ENCODE measurements at regions not wholly inside any gene's neighbourhood (a gene's known extent, or its start where the extent isn't known, plus 50 kb on each side); places are given as distances from the start of the nearest gene placed in this dataset.

GRCh38 chr12:83763425-83763824, 1076.7 kb downstream of the TMTC2 start:
- Histone ChIP-seq H3K23ac (ENCODE audit: low read depth, low read length) (no peak overlapping the region), H4K5ac (ENCODE audit: low read depth, low read length) (no peak overlapping the region), H3K9me3 (ENCODE audit: control insufficient read depth, insufficient read depth, low read length) (peaks cover 5% of the 10 kb centered on the region; the same call in 1 of the 2 replicates), H2BK120ac (ENCODE audit: low read depth, low read length) (no peak overlapping the region), H3K4ac (ENCODE audit: low read depth, low read length) (no peak overlapping the region), H4K20me1 (ENCODE audit: insufficient read depth, low read length) (no peaks in the 10 kb centered on the region), H3K9ac (ENCODE audit: low read depth, low read length) (no peak overlapping the region), H3K56ac (ENCODE audit: extremely low read depth, insufficient read depth, low read length) (no peak overlapping the region), H2BK5ac (ENCODE audit: low read depth, low read length, poor library complexity, severe bottlenecking) (no peak overlapping the region), H2BK15ac (ENCODE audit: low read depth, low read length) (no peak overlapping the region), H4K8ac (ENCODE audit: low read depth in 2 of 2, low read length in 2 of 2) (no peak overlapping the region), H3K18ac (ENCODE audit: low read depth, low read length) (no peak overlapping the region), H3K27me3 (ENCODE audit: control insufficient read depth, insufficient read depth, low read length) (no peaks in the 10 kb centered on the region), H2BK20ac (ENCODE audit: low read depth, low read length) (no peak overlapping the region), H3K79me1 (ENCODE audit: low read depth in 1 of 2, low read length in 2 of 2) (no peaks in the 10 kb centered on the region), H2AK5ac (ENCODE audit: low read depth, low read length) (no peak overlapping the region), H3K9me1 (ENCODE audit: insufficient read depth, low read length) (no peaks in the 10 kb centered on the region), H3K27ac (ENCODE audit: insufficient read depth, low read length) (no peak overlapping the region), H3K14ac (replicated peaks; ENCODE audit: low read depth, low read length) (no peak overlapping the region), H2AK9ac (replicated peaks; ENCODE audit: low read depth, low read length, poor library complexity) (no peak overlapping the region), H4K91ac (ENCODE audit: insufficient read depth, low read depth, low read length) (no peak overlapping the region), H3K4me1 (ENCODE audit: control insufficient read depth, insufficient read depth, low read length) (no peaks in the 10 kb centered on the region), H3K4me3 (ENCODE audit: insufficient read depth, low read depth, low read length) (no peak overlapping the region), H3K4me2 (ENCODE audit: low read depth, low read length) (no peak overlapping the region), H2AFZ (replicated peaks; ENCODE audit: low read length, poor library complexity) (no peak overlapping the region), H3K36me3 (ENCODE audit: control insufficient read depth, insufficient read depth, low read length) (no peaks in the 10 kb centered on the region)
- intact Hi-C loops (cut with micrococcal nuclease) (no loop called here), in situ Hi-C loops (cut with MboI; ENCODE audit: low sequenced_read_pairs) (no loop called here), dilution Hi-C loops (cut with HindIII; ENCODE audit: low sequenced_read_pairs, unreplicated experiment) (no loop called here)
- TF ChIP-seq MAFK (IDR thresholded peaks at IDR 0.05; ENCODE audit: low read depth, low read length) (no peak), CTCF (conservative IDR thresholded peaks at IDR 0.05; ENCODE audit: low read depth, low read length) (no peak), MXI1 (IDR thresholded peaks at IDR 0.05; ENCODE audit: borderline replicate concordance, low read depth, low read length) (no peak), RFX5 (IDR thresholded peaks at IDR 0.05; ENCODE audit: low read depth, low read length) (no peak)
- POLR2A ChIA-PET (ENCODE audit: unreplicated experiment) = no interaction called here
- CTCF ChIA-PET = no interaction called here
- DNase-seq (no peak), ATAC-seq (ENCODE audit: low read depth) (no peak)
- no TSS peak for BruUV-seq (replicated peaks)
- WGBS, 2 experiments (ENCODE audit: extremely low coverage in 2 of 2, insufficient read length in 1 of 2) = no CpG with 5 or more reads among the region's 6 CpGs

Data from IMR-90 (cell line).